Right lobe of liver (tissue), 4 donors: ENCODE measurements at regions not wholly inside any gene's neighbourhood (a gene's known extent, or its start where the extent isn't known, plus 50 kb on each side); places are given as distances from the start of the nearest gene placed in this dataset.

Experiments used
- CTCF ChIP-seq, 4 donors: fragments of 200-600 bp in 3 of 4; fragments of 450-650 bp in 1 of 4; IDR thresholded peaks; one replicate each; pipeline versions ENCODE4 v1.5.1 to v1.8.0; 2016 to 2022; ENCODE audit warnings: antibody characterized with exemption in 4 of 4, mild to moderate bottlenecking in 2 of 4
- POLR2A ChIP-seq: fragments of 450-650 bp; IDR thresholded peaks from one replicate; pipeline ENCODE4 v1.6.1; 2017; ENCODE audit warnings: antibody characterized with exemption, mild to moderate bottlenecking
- donor health status: DM: no; HTN: no; CAD: no.
- donor health status: DM: no; HTN: no; CAD: no.
- donor health status: DM: no; HTN: yes; CAD: no.

GRCh38 chr20:61104232-61104631, 147.8 kb upstream of the CDH4 start:
- TF ChIP-seq POLR2A (no peak), CTCF (IDR thresholded peaks at IDR 0.05) (no peak)
